Testis (tissue), 2 donors: ENCODE measurements at regions not wholly inside any gene's neighbourhood (a gene's known extent, or its start where the extent isn't known, plus 50 kb on each side); places are given as distances from the start of the nearest gene placed in this dataset.

Source experiments
- DNase-seq: peaks from one replicate; pipeline ENCODE4 v3.0.0-alpha.2; 2019
- H3K27ac ChIP-seq, 2 donors: fragments of 200-600 bp; sonication (generic); one replicate each; pipeline ENCODE4 v1.5.1; 2019
- H3K27me3 ChIP-seq: fragments of 200-600 bp; sonication (generic); one replicate; pipeline ENCODE4 v1.5.1; 2019
- H3K36me3 ChIP-seq: fragments of 200-600 bp; sonication (generic); one replicate; pipeline ENCODE4 v1.5.1; 2017; ENCODE audit warnings: low read depth; ENCODE audit errors: missing control alignments
- H3K4me1 ChIP-seq: fragments of 200-600 bp; sonication (generic); one replicate; pipeline ENCODE4 v1.5.1; 2019
- H3K4me3 ChIP-seq, 2 donors: fragments of 200-600 bp; sonication (generic); one replicate each; pipeline ENCODE4 v1.5.1; 2017 to 2019
- H3K9me3 ChIP-seq: fragments of 200-600 bp; sonication (generic); one replicate; pipeline ENCODE4 v1.5.1; 2017
- POLR2A ChIP-seq: fragments of 450-650 bp; IDR thresholded peaks from one replicate; pipeline ENCODE4 v1.6.1; 2017; ENCODE audit warnings: antibody characterized with exemption, mild to moderate bottlenecking, moderate library complexity
- WGBS, 2 donors: methylation state at CpG; one replicate each; pipeline ENCODE4 v1.1.5; 2018; 5-methylcytosine and 5-hydroxymethylcytosine counted together
- intact Hi-C: fragments of 100-400 bp; cut with DNase I; formaldehyde crosslinking; loops from one replicate; pipeline ENCODE4 v1.15.1; 2023; ENCODE audit warnings: low total_unique reads
- TF ChIP-seq, protein P1 (sequence below), 3 experiments: fragments of 450-650 bp in 2 of 3; fragments of 200-600 bp in 1 of 3; sonication (generic) in 1 of 3; IDR thresholded peaks; one replicate each; pipeline ENCODE4 v1.5.1; 2016 to 2019; ENCODE audit warnings: antibody characterized with exemption in 3 of 3, mild to moderate bottlenecking in 2 of 3, moderate library complexity in 1 of 3

DNA sequence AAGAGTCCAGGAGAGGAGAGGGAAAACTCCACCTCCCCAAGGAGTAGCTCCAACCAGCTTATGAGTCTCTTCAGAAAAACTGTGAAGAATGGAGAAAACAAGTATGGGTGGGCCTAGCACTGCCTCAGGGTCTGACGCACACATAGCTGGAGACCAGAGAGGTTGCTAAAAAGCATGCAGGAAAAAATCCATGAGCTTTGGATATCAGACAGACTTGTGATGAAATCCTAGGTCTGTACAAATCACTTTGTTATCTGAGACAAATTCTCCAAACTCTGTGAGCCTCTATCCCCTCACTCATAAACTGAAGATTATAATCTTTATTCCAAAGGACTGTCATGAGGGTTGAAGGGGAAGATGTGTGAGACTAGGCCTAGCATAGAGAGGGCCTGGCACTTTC is 141.5 kb upstream of the FGGY start:
- Histone ChIP-seq H3K36me3 (no peaks in the 10 kb centered on the region), H3K27ac (no peak overlapping the region), H3K27me3 (no peaks in the 10 kb centered on the region), H3K4me3 (no peak overlapping the region), H3K4me1 (peaks cover 10% of the 10 kb centered on the region), H3K9me3 (no peaks in the 10 kb centered on the region)
- 100% methylated on average over 1 of the region's 1 CpG for WGBS, 2 donors
- no peak for DNase-seq
- intact Hi-C loops: no loop called here
- TF ChIP-seq, protein P1, sequence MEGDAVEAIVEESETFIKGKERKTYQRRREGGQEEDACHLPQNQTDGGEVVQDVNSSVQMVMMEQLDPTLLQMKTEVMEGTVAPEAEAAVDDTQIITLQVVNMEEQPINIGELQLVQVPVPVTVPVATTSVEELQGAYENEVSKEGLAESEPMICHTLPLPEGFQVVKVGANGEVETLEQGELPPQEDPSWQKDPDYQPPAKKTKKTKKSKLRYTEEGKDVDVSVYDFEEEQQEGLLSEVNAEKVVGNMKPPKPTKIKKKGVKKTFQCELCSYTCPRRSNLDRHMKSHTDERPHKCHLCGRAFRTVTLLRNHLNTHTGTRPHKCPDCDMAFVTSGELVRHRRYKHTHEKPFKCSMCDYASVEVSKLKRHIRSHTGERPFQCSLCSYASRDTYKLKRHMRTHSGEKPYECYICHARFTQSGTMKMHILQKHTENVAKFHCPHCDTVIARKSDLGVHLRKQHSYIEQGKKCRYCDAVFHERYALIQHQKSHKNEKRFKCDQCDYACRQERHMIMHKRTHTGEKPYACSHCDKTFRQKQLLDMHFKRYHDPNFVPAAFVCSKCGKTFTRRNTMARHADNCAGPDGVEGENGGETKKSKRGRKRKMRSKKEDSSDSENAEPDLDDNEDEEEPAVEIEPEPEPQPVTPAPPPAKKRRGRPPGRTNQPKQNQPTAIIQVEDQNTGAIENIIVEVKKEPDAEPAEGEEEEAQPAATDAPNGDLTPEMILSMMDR (IDR thresholded peaks at IDR 0.05): no peak
- TF ChIP-seq POLR2A: no peak

GRCh38 chr1:59156051-59156450 is 140.8 kb upstream of the FGGY start:
- Histone ChIP-seq H3K27me3 (no peaks in the 10 kb centered on the region), H3K9me3 (no peaks in the 10 kb centered on the region), H3K4me3 (no peak overlapping the region), H3K4me1 (peaks cover 4% of the 10 kb centered on the region), H3K36me3 (no peaks in the 10 kb centered on the region), H3K27ac (no peak overlapping the region)
- peak; percentile 28 for DNase-seq
- TF ChIP-seq, protein P1 (IDR thresholded peaks at IDR 0.05): no peak
- TF ChIP-seq POLR2A: no peak
- WGBS, 2 donors: 18 to 29% methylated on average over 3 of the region's 3 CpGs
- intact Hi-C loops: no loop called here

GRCh38 chr1:59156526-59157199 is 140.2 kb upstream of the FGGY start:
- Histone ChIP-seq H3K36me3 (no peaks in the 10 kb centered on the region), H3K4me3 (no peak overlapping the region), H3K27ac (no peak overlapping the region), H3K27me3 (no peaks in the 10 kb centered on the region), H3K9me3 (no peaks in the 10 kb centered on the region), H3K4me1 (no peaks in the 10 kb centered on the region)
- WGBS, 2 donors: 42 to 45% methylated on average over 6 to 7 of the region's 7 CpGs
- TF ChIP-seq POLR2A: no peak
- TF ChIP-seq, protein P1 (IDR thresholded peaks at IDR 0.05): no peak
- no peak for DNase-seq
- intact Hi-C loops: no loop called here

- no peak overlapping the region for H3K4me3 ChIP-seq
- no peak overlapping the region for H3K27ac ChIP-seq
- no peaks in the 10 kb centered on the region for H3K36me3 ChIP-seq
- DNase-seq: no peak
- TF ChIP-seq POLR2A: no peak
- TF ChIP-seq, protein P1 (IDR thresholded peaks at IDR 0.05): no peak
- intact Hi-C loops: no loop called here
- no peaks in the 10 kb centered on the region for H3K9me3 ChIP-seq
- no peaks in the 10 kb centered on the region for H3K27me3 ChIP-seq
- no peaks in the 10 kb centered on the region for H3K4me1 ChIP-seq
These were observed 138.6 kb upstream of the FGGY start for GRCh38 chr1:59158321-59158720.

DNA sequence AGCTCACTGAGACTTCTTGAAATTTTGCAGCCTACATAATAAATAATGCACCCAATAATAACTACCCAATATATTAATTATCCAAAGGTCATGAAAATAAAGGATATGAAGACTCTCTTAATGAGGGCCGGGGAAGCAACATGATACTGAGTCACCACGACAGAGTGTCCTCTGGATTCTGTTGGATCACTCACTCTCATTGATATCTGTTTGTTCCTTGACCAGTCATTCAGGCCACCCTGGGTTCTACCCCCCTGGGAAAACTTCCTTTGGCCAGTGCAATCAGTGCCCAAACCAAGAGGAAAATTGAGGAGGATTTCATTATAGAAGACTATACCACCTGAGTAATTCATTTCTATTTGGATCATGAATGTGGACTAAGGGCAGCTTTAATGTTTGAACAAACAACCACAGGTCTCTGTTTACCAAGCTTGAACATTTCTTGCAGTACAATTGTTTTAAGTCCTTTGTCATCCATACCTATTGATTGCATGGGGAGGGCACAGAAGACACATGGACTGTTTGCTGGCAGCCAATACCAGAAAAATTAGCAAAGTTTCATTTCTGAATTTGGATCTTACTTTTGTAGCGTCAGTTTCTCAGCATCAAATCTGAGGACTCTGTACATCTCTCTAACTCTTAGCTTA is 137.2 kb upstream of the FGGY start:
- H3K27ac ChIP-seq: no peak overlapping the region
- TF ChIP-seq POLR2A: no peak
- no peaks in the 10 kb centered on the region for H3K9me3 ChIP-seq
- H3K36me3 ChIP-seq: no peaks in the 10 kb centered on the region
- H3K27me3 ChIP-seq: no peaks in the 10 kb centered on the region
- WGBS, 2 donors: 43 to 59% methylated on average over 3 of the region's 3 CpGs
- intact Hi-C loops: no loop called here
- H3K4me3 ChIP-seq: no peak overlapping the region
- H3K4me1 ChIP-seq: no peaks in the 10 kb centered on the region
- no peak for DNase-seq
